ENCODE measurements at regions not wholly inside any gene's neighbourhood (a gene's known extent, or its start where the extent isn't known, plus 50 kb on each side); places are given as distances from the start of the nearest gene placed in this dataset.
"Not testable (repeated sequence)": the region's sequence is repeated elsewhere in the genome, so short reads cannot be mapped to it uniquely, and the experiment has no call there.

DNA sequence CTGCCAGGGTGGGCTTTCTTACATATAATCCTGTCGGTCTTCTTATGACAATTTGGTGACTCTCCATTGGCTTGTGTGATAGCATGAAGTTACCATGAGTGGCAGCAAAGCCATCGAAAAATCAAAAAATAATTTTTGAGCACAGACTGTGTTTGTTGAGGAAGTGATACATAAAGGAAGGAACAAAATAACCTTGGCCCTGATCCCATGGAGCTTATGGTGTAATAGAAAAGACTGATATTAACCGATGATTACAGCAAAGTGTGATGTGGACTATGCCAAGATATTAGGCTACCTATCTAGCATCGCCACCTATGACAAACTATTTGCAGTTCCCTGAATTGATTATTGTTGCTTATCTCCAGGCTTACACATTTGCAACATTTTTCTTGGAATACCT, 383.2 kb downstream of the AEBP2 start:
- Mint-ChIP-seq H3K9me3 (peaks cover 0 to 1% of the 10 kb centered on the region in 2 donors), H3K27me3 (peaks cover 14 to 22% of the 10 kb centered on the region in 2 donors), H3K36me3 (ENCODE audit: insufficient read depth) (no peaks in the 10 kb centered on the region), H3K4me1 (ENCODE audit: low read depth in 2 of 2) (no peaks in the 10 kb centered on the region), H3K4me3 (no peak overlapping the region), H3K27ac (no peak overlapping the region)
- no peak for ATAC-seq (replicated peaks)
- no peak for DNase-seq

DNA sequence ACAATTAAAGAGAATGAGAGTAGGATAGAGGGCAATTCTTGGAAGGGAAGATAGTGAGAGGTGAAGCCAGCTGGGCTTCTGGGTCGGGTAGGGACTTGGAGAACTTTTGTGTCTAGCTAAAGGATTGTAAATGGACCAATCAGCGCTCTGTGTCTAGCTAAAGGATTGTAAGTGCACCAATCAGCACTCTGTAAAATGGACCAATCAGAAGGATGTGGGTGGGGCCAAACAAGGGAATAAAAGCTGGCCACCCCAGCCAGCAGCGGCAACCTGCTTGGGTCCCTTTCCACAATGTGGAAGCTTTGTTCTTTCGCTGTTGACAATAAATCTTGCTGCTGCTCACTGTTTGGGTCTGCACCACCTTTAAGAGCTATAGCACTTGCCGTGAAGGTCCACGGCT, 384.0 kb downstream of the AEBP2 start:
- peaks cover 14 to 22% of the 10 kb centered on the region in 2 donors for H3K27me3 Mint-ChIP-seq
- H3K27ac Mint-ChIP-seq; H3K4me3 Mint-ChIP-seq; DNase-seq; H3K36me3 Mint-ChIP-seq (ENCODE audit: insufficient read depth); ATAC-seq (replicated peaks); H3K9me3 Mint-ChIP-seq; H3K4me1 Mint-ChIP-seq (ENCODE audit: low read depth in 2 of 2): not testable (repeated sequence)

GRCh38 chr12:19826980-19827550, 387.8 kb downstream of the AEBP2 start:
- Mint-ChIP-seq H3K4me1 (ENCODE audit: low read depth in 2 of 2) (no peaks in the 10 kb centered on the region), H3K4me3 (no peak overlapping the region), H3K36me3 (ENCODE audit: insufficient read depth) (no peaks in the 10 kb centered on the region), H3K27me3 (peaks cover 14 to 22% of the 10 kb centered on the region in 2 donors), H3K27ac (no peak overlapping the region), H3K9me3 (peaks cover 0 to 1% of the 10 kb centered on the region in 2 donors)
- no peak for ATAC-seq (replicated peaks)
- DNase-seq: no peak

DNA sequence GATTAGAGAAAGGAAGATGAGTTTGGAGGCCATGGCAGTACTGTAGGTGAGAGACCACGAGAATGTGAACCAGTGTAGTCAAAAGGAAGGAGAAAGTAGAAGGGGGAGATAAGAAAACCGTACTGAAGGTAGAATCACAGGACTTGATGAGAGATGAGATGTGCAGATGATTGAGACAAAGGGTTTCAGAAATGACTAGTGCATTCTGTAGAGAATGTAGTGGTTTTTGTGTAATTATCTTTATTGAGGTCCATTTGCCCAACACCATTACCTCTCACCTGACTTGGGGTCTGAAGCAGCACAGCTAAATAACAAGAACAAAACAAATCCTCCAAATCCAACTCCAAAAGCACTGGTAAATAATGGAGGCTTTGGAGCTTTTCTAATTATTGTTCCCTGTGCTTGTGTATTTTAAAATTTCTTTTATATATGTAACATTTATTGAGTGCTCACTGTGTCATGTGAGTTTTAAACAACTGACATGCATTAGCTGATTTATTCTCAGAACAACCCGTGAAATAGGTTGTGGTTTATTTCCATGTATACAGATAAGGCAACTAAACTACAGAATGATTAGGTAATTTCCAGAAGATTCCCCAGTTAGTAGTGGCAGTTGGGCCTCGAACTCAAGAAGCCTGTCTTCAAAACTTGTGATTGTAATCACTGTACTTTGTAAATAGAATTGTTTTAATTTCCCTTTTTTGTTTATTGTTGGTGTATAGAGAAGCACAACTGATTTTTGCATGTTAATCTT, 390.0 kb downstream of the AEBP2 start:
- Mint-ChIP-seq H3K27me3 (peaks cover 11 to 12% of the 10 kb centered on the region in 2 donors), H3K9me3 (peaks cover 0 to 1% of the 10 kb centered on the region in 2 donors), H3K36me3 (ENCODE audit: insufficient read depth) (no peaks in the 10 kb centered on the region), H3K4me1 (ENCODE audit: low read depth in 2 of 2) (peaks cover 2 to 4% of the 10 kb centered on the region in 2 donors), H3K4me3 (no peak overlapping the region), H3K27ac (no peak overlapping the region)
- ATAC-seq (replicated peaks) (no peak), DNase-seq (no peak)

GRCh38 chr12:19830446-19830845, 391.2 kb downstream of the AEBP2 start:
- Mint-ChIP-seq H3K27ac (no peak overlapping the region), H3K9me3 (no peaks in the 10 kb centered on the region), H3K27me3 (peaks cover 0 to under 1% of the 10 kb centered on the region in 2 donors), H3K4me3 (no peak overlapping the region), H3K4me1 (ENCODE audit: low read depth in 2 of 2) (peaks cover 2 to 4% of the 10 kb centered on the region in 2 donors), H3K36me3 (ENCODE audit: insufficient read depth) (no peaks in the 10 kb centered on the region)
- ATAC-seq (replicated peaks): no peak
- no peak for DNase-seq

DNA sequence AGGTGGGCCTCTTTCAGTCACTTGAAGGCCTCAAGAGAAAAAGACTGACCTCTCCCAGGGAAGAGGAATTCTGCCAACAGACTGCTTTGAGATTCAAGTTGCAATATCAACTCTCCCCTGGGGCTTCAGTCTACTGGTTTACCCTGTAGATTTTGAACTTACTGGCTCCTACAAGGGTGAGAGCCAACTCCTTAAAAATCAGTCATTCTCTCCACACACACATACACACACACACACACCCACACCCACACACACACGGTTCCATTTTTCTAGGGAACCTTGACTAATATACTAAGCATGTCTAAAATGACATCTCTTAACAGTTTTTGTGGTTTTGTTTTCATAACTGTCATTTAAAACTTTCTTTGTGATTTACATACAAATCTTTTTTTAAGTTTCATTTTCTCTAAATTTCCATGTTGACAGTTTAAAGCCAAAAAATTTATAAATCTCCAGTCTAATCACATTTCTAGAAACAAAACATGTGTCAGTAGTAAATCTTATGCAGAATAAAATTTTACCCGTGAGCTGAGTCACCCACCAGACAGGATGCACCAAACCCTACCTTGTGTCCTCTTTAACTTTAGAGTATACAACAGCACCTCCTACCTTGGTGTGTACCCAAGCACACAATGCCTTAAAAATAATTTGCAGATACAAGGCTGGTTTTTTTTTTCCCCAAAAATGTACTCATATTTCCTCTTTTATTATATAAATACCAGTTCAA, 394.6 kb downstream of the AEBP2 start:
- no peak for DNase-seq
- no peak overlapping the region for H3K4me3 Mint-ChIP-seq
- peaks cover 6 to 8% of the 10 kb centered on the region in 2 donors for H3K27me3 Mint-ChIP-seq
- no peaks in the 10 kb centered on the region for H3K9me3 Mint-ChIP-seq
- peak; percentile 40 for ATAC-seq (replicated peaks)
- no peaks in the 10 kb centered on the region for H3K36me3 Mint-ChIP-seq (ENCODE audit: insufficient read depth)
- no peak overlapping the region for H3K27ac Mint-ChIP-seq
- peaks cover 2 to 4% of the 10 kb centered on the region in 2 donors for H3K4me1 Mint-ChIP-seq (ENCODE audit: low read depth in 2 of 2)

DNA sequence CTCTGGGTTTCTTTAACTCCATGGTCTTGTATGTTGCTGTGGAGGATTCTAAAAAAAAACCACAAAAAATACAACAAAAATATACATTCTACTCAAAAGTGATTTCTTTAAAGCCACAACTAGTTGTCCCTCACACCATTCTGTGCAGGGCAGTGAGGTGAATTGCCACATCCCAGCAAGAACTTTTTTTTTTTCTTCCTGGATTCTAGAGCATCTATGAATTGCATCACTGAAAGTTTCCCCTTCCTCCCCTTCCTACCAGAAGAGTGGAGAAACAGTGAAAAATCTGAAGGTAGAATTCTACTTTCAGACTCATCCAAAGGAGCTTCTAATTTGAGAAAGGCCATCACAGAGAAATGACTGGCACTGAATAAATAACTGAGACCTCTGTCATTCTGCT, 395.3 kb downstream of the AEBP2 start:
- Mint-ChIP-seq H3K9me3 (no peaks in the 10 kb centered on the region), H3K4me1 (ENCODE audit: low read depth in 2 of 2) (peaks cover 2 to 4% of the 10 kb centered on the region in 2 donors), H3K36me3 (ENCODE audit: insufficient read depth) (no peaks in the 10 kb centered on the region), H3K27me3 (peaks cover 6 to 10% of the 10 kb centered on the region in 2 donors), H3K4me3 (no peak overlapping the region), H3K27ac (no peak overlapping the region)
- DNase-seq (no peak), ATAC-seq (replicated peaks) (no peak)

DNA sequence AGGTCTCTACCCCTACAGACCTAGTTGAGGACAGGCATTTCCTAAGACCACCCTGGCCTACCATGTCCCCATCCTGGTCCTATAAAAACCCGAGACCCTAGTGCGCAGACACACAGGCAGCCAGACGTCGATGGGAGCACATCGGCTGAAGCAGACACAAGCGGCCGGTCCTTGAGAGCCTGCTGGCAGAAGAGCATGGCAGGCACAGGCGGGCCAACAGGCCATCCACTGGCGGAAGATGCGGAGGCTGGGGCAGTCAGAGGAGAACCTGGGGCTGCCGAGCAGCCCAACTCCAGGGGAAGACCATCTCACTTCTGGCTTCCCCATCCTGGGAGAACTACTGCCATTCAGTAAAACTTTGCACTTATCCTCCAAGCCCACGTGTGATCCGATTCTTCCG, 396.8 kb downstream of the AEBP2 start:
- H3K4me3 Mint-ChIP-seq: no peak overlapping the region
- H3K27me3 Mint-ChIP-seq: peaks cover 6 to 10% of the 10 kb centered on the region in 2 donors
- no peaks in the 10 kb centered on the region for H3K36me3 Mint-ChIP-seq (ENCODE audit: insufficient read depth)
- no peak for ATAC-seq (replicated peaks)
- DNase-seq: no peak
- no peak overlapping the region for H3K27ac Mint-ChIP-seq
- H3K4me1 Mint-ChIP-seq (ENCODE audit: low read depth in 2 of 2): peaks cover 2 to 4% of the 10 kb centered on the region in 2 donors
- H3K9me3 Mint-ChIP-seq: no peaks in the 10 kb centered on the region

GRCh38 chr12:19836456-19836855, 397.2 kb downstream of the AEBP2 start:
- H3K27me3 Mint-ChIP-seq: peaks cover 6 to 10% of the 10 kb centered on the region in 2 donors
- no peaks in the 10 kb centered on the region for H3K36me3 Mint-ChIP-seq (ENCODE audit: insufficient read depth)
- no peak for DNase-seq
- no peaks in the 10 kb centered on the region for H3K9me3 Mint-ChIP-seq
- H3K27ac Mint-ChIP-seq: no peak overlapping the region
- peaks cover 2 to 4% of the 10 kb centered on the region in 2 donors for H3K4me1 Mint-ChIP-seq (ENCODE audit: low read depth in 2 of 2)
- no peak for ATAC-seq (replicated peaks)
- H3K4me3 Mint-ChIP-seq: no peak overlapping the region

GRCh38 chr12:19837543-19837942, 398.3 kb downstream of the AEBP2 start:
- H3K9me3 Mint-ChIP-seq: no peaks in the 10 kb centered on the region
- no peak for ATAC-seq (replicated peaks)
- H3K4me3 Mint-ChIP-seq: no peak overlapping the region
- no peak for DNase-seq
- no peak overlapping the region for H3K27ac Mint-ChIP-seq
- H3K36me3 Mint-ChIP-seq (ENCODE audit: insufficient read depth): no peaks in the 10 kb centered on the region
- peaks cover 2 to 4% of the 10 kb centered on the region in 2 donors for H3K4me1 Mint-ChIP-seq (ENCODE audit: low read depth in 2 of 2)
- peaks cover 6 to 10% of the 10 kb centered on the region in 2 donors for H3K27me3 Mint-ChIP-seq

DNA sequence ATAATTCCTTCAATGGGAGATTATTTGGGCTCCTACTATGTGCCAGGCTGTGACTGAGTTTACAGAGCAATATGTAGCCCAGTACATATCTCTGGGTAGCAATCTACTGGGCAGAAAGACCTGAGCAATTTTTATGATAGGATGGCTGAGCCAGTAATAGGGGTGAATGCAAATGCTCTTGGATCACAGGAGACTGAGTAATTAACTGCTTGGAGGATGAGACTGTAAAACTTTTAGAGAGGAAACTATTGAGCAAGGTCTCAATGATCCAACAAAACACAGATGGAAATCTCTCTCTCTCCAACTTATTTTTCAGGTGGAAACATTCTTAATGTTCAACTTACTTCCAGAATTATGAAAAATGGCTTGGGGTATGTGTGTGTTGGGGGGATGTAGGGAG, 402.2 kb downstream of the AEBP2 start:
- Mint-ChIP-seq H3K36me3 (ENCODE audit: insufficient read depth) (no peaks in the 10 kb centered on the region), H3K27me3 (peaks cover 10 to 12% of the 10 kb centered on the region in 2 donors), H3K4me1 (ENCODE audit: low read depth in 2 of 2) (no peaks in the 10 kb centered on the region), H3K9me3 (no peaks in the 10 kb centered on the region), H3K4me3 (no peak overlapping the region), H3K27ac (no peak overlapping the region)
- ATAC-seq (replicated peaks): no peak
- no peak for DNase-seq

DNA sequence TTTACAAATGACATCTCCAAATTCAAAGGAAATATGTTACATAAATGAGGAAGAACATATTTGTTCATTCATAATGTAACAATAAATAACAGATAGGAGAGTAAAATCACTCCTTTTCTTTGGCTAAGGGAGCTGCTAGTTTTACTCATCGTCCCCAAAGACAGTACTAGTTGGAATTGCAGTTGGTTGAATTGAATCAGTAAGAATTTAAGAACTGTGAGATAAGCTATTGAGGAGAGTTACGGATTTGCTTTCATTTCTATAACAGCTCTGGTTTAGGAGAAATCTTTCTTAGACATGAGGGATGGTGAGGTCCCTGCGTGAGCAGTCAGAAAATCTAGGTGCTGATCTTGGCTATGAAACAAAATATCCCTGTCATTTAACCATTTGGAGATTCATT, 402.8 kb downstream of the AEBP2 start:
- Mint-ChIP-seq H3K27me3 (peaks cover 10 to 12% of the 10 kb centered on the region in 2 donors), H3K4me1 (ENCODE audit: low read depth in 2 of 2) (no peaks in the 10 kb centered on the region), H3K9me3 (no peaks in the 10 kb centered on the region), H3K27ac (no peak overlapping the region), H3K4me3 (no peak overlapping the region), H3K36me3 (ENCODE audit: insufficient read depth) (no peaks in the 10 kb centered on the region)
- DNase-seq: no peak
- ATAC-seq (replicated peaks): no peak

- H3K27ac Mint-ChIP-seq: no peak overlapping the region
- DNase-seq (no peak), ATAC-seq (replicated peaks) (no peak)
- H3K4me1 Mint-ChIP-seq (ENCODE audit: low read depth in 2 of 2): no peaks in the 10 kb centered on the region
- H3K27me3 Mint-ChIP-seq: peaks cover 6 to 16% of the 10 kb centered on the region in 2 donors
- no peaks in the 10 kb centered on the region for H3K36me3 Mint-ChIP-seq (ENCODE audit: insufficient read depth)
- H3K9me3 Mint-ChIP-seq: no peaks in the 10 kb centered on the region
- no peak overlapping the region for H3K4me3 Mint-ChIP-seq
Measured at GRCh38 chr12:19844224-19844623, 404.9 kb downstream of the AEBP2 start.

DNA sequence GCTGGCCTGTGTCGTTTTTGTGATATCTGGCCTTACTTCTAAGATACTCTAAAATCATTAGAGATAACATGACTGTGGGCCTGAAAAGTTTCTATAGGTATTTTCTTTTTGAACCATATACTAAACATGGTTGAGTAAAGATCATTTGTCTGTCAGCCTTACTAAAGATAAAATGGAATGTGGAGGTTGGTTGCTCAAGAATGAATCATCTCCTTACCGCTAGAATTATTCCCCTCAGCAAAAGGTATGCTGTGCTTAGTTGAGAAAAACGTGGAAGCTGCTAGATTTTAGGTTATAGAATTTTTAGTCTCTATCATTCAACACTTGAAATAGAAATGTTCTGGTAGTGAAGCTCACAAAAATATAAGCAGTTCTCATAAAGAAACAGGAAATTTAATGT, 407.3 kb downstream of the AEBP2 start:
- no peak for ATAC-seq (replicated peaks)

More for the DNA sequence above, 407.3 kb downstream of the AEBP2 start:
- Mint-ChIP-seq H3K9me3 (no peaks in the 10 kb centered on the region), H3K4me3 (no peak overlapping the region), H3K4me1 (ENCODE audit: low read depth in 2 of 2) (no peaks in the 10 kb centered on the region), H3K36me3 (ENCODE audit: insufficient read depth) (no peaks in the 10 kb centered on the region), H3K27me3 (peaks cover 16 to 17% of the 10 kb centered on the region in 2 donors), H3K27ac (no peak overlapping the region)
- DNase-seq: no peak
